Glutamatergic neuron (in vitro differentiated cells): ENCODE measurements at regions not wholly inside any gene's neighbourhood (a gene's known extent, or its start where the extent isn't known, plus 50 kb on each side); places are given as distances from the start of the nearest gene placed in this dataset.
"Not testable (repeated sequence)": the region's sequence is repeated elsewhere in the genome, so short reads cannot be mapped to it uniquely, and the experiment has no call there.

Source experiments
- DNase-seq: peaks from one replicate; pipeline ENCODE4 v3.0.0; 2022
- H3K27ac Mint-ChIP-seq: one replicate; pipeline ENCODE4 v1.8.0; 2020; ENCODE audit warnings: mild to moderate bottlenecking, mixed read lengths, inconsistent platforms; ENCODE audit not compliant: unreplicated experiment
- H3K27me3 Mint-ChIP-seq: one replicate; pipeline ENCODE4 v1.8.0; 2020; ENCODE audit warnings: mild to moderate bottlenecking, moderate library complexity, mixed read lengths, inconsistent platforms; ENCODE audit not compliant: unreplicated experiment
- H3K36me3 Mint-ChIP-seq: one replicate; pipeline ENCODE4 v1.8.0; 2020; ENCODE audit warnings: mild to moderate bottlenecking, mixed read lengths, inconsistent platforms; ENCODE audit not compliant: unreplicated experiment
- H3K4me1 Mint-ChIP-seq: one replicate; pipeline ENCODE4 v1.8.0; 2020; ENCODE audit warnings: mild to moderate bottlenecking, low read depth, mixed read lengths, inconsistent platforms; ENCODE audit not compliant: unreplicated experiment
- H3K4me3 Mint-ChIP-seq: one replicate; pipeline ENCODE4 v1.8.0; 2020; ENCODE audit warnings: mild to moderate bottlenecking, mixed read lengths, inconsistent platforms; ENCODE audit not compliant: unreplicated experiment
- H3K9me3 Mint-ChIP-seq: one replicate; pipeline ENCODE4 v1.8.0; 2020; ENCODE audit warnings: mild to moderate bottlenecking, moderate library complexity, mixed read lengths, inconsistent platforms; ENCODE audit not compliant: unreplicated experiment
- CTCF ChIP-seq: fragments of 200-600 bp; sonication (generic); IDR thresholded peaks from one replicate; pipeline ENCODE4 v1.5.0; 2021; ENCODE audit not compliant: partially characterized antibody, unreplicated experiment

DNA sequence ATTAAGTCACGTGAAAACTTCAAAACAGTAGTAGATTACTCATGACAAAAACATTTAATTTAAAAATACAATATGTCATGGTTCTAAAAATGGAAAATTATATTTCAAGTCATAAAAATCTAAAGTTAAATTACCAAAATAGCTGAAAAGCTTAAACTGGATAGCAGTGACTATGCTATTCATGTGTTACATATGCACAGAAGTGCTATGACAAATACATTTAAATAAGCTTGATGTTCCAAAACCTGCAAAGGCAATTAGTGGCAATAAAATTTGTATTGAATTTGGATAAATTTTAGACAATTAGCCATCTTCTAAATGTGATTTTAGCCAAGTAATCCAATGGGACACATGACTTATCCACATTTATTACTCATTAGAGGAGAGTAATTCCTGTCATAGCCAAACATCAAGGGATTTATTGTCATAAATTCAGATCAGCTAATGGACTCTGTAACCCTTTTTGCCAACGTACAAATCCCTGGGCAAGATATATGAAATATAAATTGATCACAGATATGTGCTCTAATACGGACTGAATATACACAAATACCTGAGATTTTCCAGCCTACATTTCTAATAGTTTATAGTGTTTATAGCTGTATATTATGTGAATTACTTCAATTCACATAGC, 419.4 kb downstream of the ISL1 start:
- no peak for DNase-seq
- peaks cover 1% of the 10 kb centered on the region for H3K27me3 Mint-ChIP-seq
- H3K9me3 Mint-ChIP-seq: no peaks in the 10 kb centered on the region
- H3K4me3 Mint-ChIP-seq: no peak overlapping the region
- peaks cover 3% of the 10 kb centered on the region for H3K4me1 Mint-ChIP-seq
- no peaks in the 10 kb centered on the region for H3K36me3 Mint-ChIP-seq
- no peak overlapping the region for H3K27ac Mint-ChIP-seq
- TF ChIP-seq CTCF: no peak

DNA sequence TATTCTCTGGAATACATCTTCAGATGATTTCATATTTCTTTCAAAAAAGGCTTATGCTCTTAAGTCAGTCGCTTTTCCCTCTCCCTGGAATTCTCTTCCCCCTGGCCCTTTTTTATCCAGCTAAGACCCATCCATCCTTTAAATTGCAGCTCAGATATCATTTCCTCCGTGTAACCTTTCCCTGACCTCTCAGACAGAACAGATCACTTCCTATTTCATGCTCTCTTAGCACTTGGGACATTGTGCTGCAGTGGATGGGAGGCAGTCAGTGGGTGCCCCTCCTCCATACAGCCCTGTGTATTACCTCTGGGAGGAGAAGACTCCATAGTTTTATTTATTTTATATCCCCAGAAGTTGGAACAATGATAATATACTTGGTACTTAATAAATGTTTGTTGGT, 423.4 kb downstream of the ISL1 start:
- no peaks in the 10 kb centered on the region for H3K36me3 Mint-ChIP-seq
- H3K4me1 Mint-ChIP-seq: peaks cover 18% of the 10 kb centered on the region
- no peaks in the 10 kb centered on the region for H3K9me3 Mint-ChIP-seq
- H3K4me3 Mint-ChIP-seq: no peak overlapping the region
- DNase-seq: no peak
- no peak for TF ChIP-seq CTCF
- no peak overlapping the region for H3K27ac Mint-ChIP-seq
- H3K27me3 Mint-ChIP-seq: peaks cover 2% of the 10 kb centered on the region

DNA sequence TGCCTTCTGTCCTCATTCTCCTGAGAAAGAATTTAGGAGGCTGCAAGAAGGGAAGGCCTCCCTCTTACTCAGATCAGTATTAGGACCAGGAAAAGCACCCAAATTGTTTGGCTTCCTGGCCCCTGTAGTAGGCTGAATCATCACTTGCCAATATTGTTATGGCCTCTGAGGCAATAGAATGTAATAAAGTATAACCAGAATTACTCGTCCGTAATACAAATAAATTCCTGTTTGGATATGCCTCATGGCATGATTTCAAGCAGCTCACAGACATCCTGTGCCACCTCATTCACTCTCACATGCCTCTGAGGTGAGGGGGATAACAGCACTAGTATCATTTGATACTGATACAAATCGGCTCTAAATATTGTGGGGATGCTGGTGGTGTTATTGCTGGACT, 427.3 kb downstream of the ISL1 start:
- Mint-ChIP-seq H3K36me3 (no peaks in the 10 kb centered on the region), H3K4me1 (peaks cover 27% of the 10 kb centered on the region), H3K27ac (peak overlapping the region; percentile 38), H3K9me3 (peaks cover 6% of the 10 kb centered on the region), H3K27me3 (peaks cover 8% of the 10 kb centered on the region), H3K4me3 (no peak overlapping the region)
- TF ChIP-seq CTCF: no peak
- no peak for DNase-seq

GRCh38 chr5:51811883-51812471, 428.7 kb downstream of the ISL1 start:
- H3K4me3 Mint-ChIP-seq: peak overlapping the region; percentile 76
- no peaks in the 10 kb centered on the region for H3K36me3 Mint-ChIP-seq
- H3K27ac Mint-ChIP-seq: peak overlapping the region; percentile 100
- peaks cover 37% of the 10 kb centered on the region for H3K4me1 Mint-ChIP-seq
- DNase-seq: peak; percentile 31
- H3K27me3 Mint-ChIP-seq: peaks cover 8% of the 10 kb centered on the region
- TF ChIP-seq CTCF: no peak
- peaks cover 6% of the 10 kb centered on the region for H3K9me3 Mint-ChIP-seq

- H3K9me3 Mint-ChIP-seq, H3K27me3 Mint-ChIP-seq, H3K27ac Mint-ChIP-seq, DNase-seq, H3K4me3 Mint-ChIP-seq, H3K36me3 Mint-ChIP-seq: not testable (repeated sequence)
- H3K4me1 Mint-ChIP-seq: peaks cover 32% of the 10 kb centered on the region
Observed at GRCh38 chr5:51814817-51815216, 431.6 kb downstream of the ISL1 start.
